GM13976 (cell line): ENCODE measurements at regions not wholly inside any gene's neighbourhood (a gene's known extent, or its start where the extent isn't known, plus 50 kb on each side); places are given as distances from the start of the nearest gene placed in this dataset.

ENCODE experiments used
- DNase-seq: peaks from one replicate; pipeline ENCODE4 v3.0.0; 2012; ENCODE audit warnings: low spot score
- in situ Hi-C: fragments of 300-500 bp; cut with MboI; formaldehyde crosslinking; loops from one replicate; pipeline ENCODE4 v1.12.0; 2022; ENCODE audit warnings: low sequenced_read_pairs, mixed read lengths, inconsistent platforms; ENCODE audit not compliant: unreplicated experiment
- TF ChIP-seq, protein P1 (sequence below): IDR thresholded peaks from 2 replicates; pipeline ENCODE4 v1.5.1; 2012; ENCODE audit warnings: borderline replicate concordance, mild to moderate bottlenecking; ENCODE audit not compliant: insufficient read depth; ENCODE audit errors: extremely low read depth, missing control alignments, control extremely low read depth

DNA sequence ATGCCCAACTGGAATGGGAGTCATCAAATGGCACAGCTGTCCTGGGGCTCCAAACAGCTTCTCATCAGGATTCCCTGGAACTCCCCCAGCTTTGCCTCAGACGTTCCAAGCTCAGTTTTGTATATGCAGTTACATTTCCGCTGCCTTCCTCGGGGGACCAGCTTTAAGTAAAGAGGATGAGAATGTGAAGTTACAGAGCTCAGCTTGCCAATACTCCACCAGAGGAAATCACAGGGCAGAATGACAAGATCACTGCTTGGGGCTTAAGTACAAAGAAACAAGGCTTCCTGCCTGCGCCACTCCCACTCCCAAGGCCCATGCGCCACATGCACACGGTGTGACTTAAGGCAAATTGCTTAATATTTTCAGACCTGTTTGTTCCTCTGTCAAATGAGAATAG, 272.4 kb upstream of the CDH11 start:
- TF ChIP-seq, protein P1, sequence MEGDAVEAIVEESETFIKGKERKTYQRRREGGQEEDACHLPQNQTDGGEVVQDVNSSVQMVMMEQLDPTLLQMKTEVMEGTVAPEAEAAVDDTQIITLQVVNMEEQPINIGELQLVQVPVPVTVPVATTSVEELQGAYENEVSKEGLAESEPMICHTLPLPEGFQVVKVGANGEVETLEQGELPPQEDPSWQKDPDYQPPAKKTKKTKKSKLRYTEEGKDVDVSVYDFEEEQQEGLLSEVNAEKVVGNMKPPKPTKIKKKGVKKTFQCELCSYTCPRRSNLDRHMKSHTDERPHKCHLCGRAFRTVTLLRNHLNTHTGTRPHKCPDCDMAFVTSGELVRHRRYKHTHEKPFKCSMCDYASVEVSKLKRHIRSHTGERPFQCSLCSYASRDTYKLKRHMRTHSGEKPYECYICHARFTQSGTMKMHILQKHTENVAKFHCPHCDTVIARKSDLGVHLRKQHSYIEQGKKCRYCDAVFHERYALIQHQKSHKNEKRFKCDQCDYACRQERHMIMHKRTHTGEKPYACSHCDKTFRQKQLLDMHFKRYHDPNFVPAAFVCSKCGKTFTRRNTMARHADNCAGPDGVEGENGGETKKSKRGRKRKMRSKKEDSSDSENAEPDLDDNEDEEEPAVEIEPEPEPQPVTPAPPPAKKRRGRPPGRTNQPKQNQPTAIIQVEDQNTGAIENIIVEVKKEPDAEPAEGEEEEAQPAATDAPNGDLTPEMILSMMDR, result no peak
- in situ Hi-C loops, result no loop called here
- no peak for DNase-seq

GRCh38 chr16:65392806-65393565, 271.1 kb upstream of the CDH11 start:
- TF ChIP-seq, protein P1, result no peak
- in situ Hi-C loops, result no loop called here
- DNase-seq, result no peak

DNA sequence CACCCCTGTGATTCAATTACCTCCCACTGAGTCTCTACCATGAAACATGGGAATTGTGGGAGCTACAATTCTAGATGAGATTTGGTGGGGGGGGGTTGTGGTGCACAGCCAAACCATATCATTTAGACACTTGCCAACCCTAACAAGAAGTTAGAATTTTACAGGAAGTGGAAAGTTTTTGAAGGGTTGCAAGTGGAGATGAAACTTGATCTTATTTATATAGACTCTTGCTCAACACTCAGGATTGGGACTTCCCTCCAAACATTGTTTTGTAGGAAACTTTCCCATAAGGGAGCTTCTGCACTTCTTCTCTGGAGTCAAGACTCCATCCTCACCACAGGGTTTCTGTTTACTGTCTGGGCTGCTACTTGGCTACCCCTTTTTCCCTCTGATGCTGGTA, 266.7 kb upstream of the CDH11 start:
- no peak for DNase-seq
- TF ChIP-seq, protein P1, result no peak
- in situ Hi-C loops, result no loop called here

- in situ Hi-C loops, result no loop called here
- DNase-seq, result no peak
Measured at GRCh38 chr16:65386672-65387071, 264.8 kb upstream of the CDH11 start.

DNA sequence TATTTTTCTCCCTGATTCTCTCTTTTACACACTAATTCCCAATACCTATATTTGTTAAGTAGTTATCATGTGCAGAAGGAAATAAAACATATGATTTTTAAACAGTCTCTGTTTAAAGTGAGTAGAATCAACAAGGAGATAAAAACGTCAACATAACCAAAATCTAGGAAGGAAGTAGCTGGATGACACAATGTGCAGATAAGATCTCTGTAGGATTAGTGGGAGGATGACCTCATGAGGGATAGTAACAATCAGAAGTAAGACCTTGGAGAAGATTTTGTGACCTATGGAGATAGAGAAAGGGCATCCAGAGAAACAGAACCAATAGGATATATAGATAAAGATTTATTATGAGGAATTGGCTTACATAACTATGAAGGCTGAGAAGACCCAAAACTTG, 262.6 kb upstream of the CDH11 start:
- in situ Hi-C loops, result no loop called here
- TF ChIP-seq, protein P1, result no peak
- DNase-seq, result no peak

More at GRCh38 chr16:65386672-65387071, 264.8 kb upstream of the CDH11 start:
- TF ChIP-seq, protein P1, result no peak

GRCh38 chr16:65377195-65377594, 255.3 kb upstream of the CDH11 start:
- TF ChIP-seq, protein P1, result no peak
- in situ Hi-C loops, result no loop called here
- DNase-seq, result no peak
